Gastrocnemius medialis (tissue), 4 donors: ENCODE measurements at regions not wholly inside any gene's neighbourhood (a gene's known extent, or its start where the extent isn't known, plus 50 kb on each side); places are given as distances from the start of the nearest gene placed in this dataset.

Experiments
- ATAC-seq, 2 donors: fragments of 150-250 bp; one replicate each; pipeline ENCODE4 v1.9.1; 2016
- DNase-seq, 2 donors: peaks; one replicate each; pipeline ENCODE4 v3.0.0-alpha.2; 2019
- H3K27ac ChIP-seq, 4 donors: fragments of 200-600 bp; sonication (generic); 1 replicate in 1 of 4; 2 replicates in 3 of 4; pipeline ENCODE4 v1.5.1; 2016 to 2018; ENCODE audit warnings: mild to moderate bottlenecking in 2 of 4, moderate library complexity in 1 of 4
- H3K27me3 ChIP-seq, 3 donors: fragments of 200-600 bp; sonication (generic) in 2 of 3; 1 replicate in 1 of 3; 2 replicates in 2 of 3; pipeline versions ENCODE4 v1.5.1 to v1.6.0; 2016 to 2019; ENCODE audit warnings: mild to moderate bottlenecking in 1 of 3, moderate library complexity in 1 of 3
- H3K36me3 ChIP-seq, 2 donors: fragments of 200-600 bp; sonication (generic) in 1 of 2; one replicate each; pipeline ENCODE4 v1.5.1; 2017 to 2018
- H3K4me1 ChIP-seq, 2 donors: fragments of 200-600 bp; sonication (generic) in 1 of 2; one replicate each; pipeline ENCODE4 v1.5.1; 2016 to 2017; ENCODE audit warnings: mild to moderate bottlenecking in 2 of 2
- H3K4me3 ChIP-seq, 4 donors: fragments of 200-600 bp; sonication (generic) in 3 of 4; 1 replicate in 1 of 4; 2 replicates in 3 of 4; pipeline ENCODE4 v1.5.1; 2016 to 2019; ENCODE audit warnings: mild to moderate bottlenecking in 2 of 4
- H3K9me3 ChIP-seq, 3 donors: fragments of 200-600 bp; sonication (generic) in 2 of 3; 1 replicate in 1 of 3; 2 replicates in 2 of 3; pipeline ENCODE4 v1.5.1; 2016 to 2019
- CTCF ChIP-seq, 5 experiments: fragments of 450-650 bp in 3 of 5; fragments of 200-600 bp in 2 of 5; sonication (generic) in 2 of 5; IDR thresholded peaks in 4 of 5; conservative IDR thresholded peaks in 1 of 5; 1 replicate in 4 of 5; 2 replicates in 1 of 5; pipeline ENCODE4 v1.5.1; 2016 to 2019; ENCODE audit warnings: antibody characterized with exemption in 5 of 5, mild to moderate bottlenecking in 3 of 5, moderate library complexity in 3 of 5
- POLR2A ChIP-seq, 2 donors: fragments of 450-650 bp; IDR thresholded peaks; one replicate each; pipeline ENCODE4 v1.6.1; 2017; ENCODE audit warnings: antibody characterized with exemption in 2 of 2, mild to moderate bottlenecking in 2 of 2, moderate library complexity in 2 of 2
- in situ Hi-C, 4 donors: fragments of 200-750 bp; cut with MboI; loops; one replicate each; pipeline versions ENCODE4 v1.15.0 to v1.8.0; 2017; ENCODE audit warnings: low sequenced_read_pairs in 4 of 4
- intact Hi-C: fragments of 100-400 bp; cut with DNase I; formaldehyde crosslinking; loops from one replicate; pipeline ENCODE4 v1.15.1; 2023; ENCODE audit warnings: low total_unique reads

- Histone ChIP-seq H3K27ac (peak overlapping the region; percentile 39 to 68 (median 56)), H3K27me3 (no peaks in the 10 kb centered on the region), H3K4me3 (peak overlapping the region; percentile 36 to 44 (median 40)), H3K9me3 (no peaks in the 10 kb centered on the region), H3K36me3 (no peaks in the 10 kb centered on the region), H3K4me1 (peaks cover 7 to 8% of the 10 kb centered on the region in 2 donors)
- TF ChIP-seq CTCF (IDR thresholded peaks at IDR 0.05 in 4 of 5, conservative IDR thresholded peaks at IDR 0.05 in 1 of 5): no peak
- peak; percentile 20 to 53 for TF ChIP-seq POLR2A (IDR thresholded peaks at IDR 0.05)
- peak; percentile 45 to 68 for DNase-seq
- in situ Hi-C loops (no loop called here), intact Hi-C loops (loop anchor here (5.0 kb wide), 1 partner anchor 66 kb away; the partner anchor contains the start of gene EGLN3)
- ATAC-seq: peak; percentile 74 to 81
These were observed 67.8 kb upstream of the EGLN3 start for GRCh38 chr14:34018564-34019244.

- H3K9me3 ChIP-seq: no peaks in the 10 kb centered on the region
- H3K27me3 ChIP-seq: no peaks in the 10 kb centered on the region
- H3K4me1 ChIP-seq: peaks cover 7 to 8% of the 10 kb centered on the region in 2 donors
- in situ Hi-C loops: no loop called here
- no peak for DNase-seq
- intact Hi-C loops: loop anchor here (5.0 kb wide), 1 partner anchor 66 kb away; the partner anchor contains the start of gene EGLN3
- peak overlapping the region; percentile 37 to 68 (median 52) for H3K27ac ChIP-seq
- H3K4me3 ChIP-seq: peak overlapping the region; percentile 36 to 44 (median 40)
- no peaks in the 10 kb centered on the region for H3K36me3 ChIP-seq
- no peak for ATAC-seq
- no peak for TF ChIP-seq POLR2A (IDR thresholded peaks at IDR 0.05)
- TF ChIP-seq CTCF (IDR thresholded peaks at IDR 0.05 in 4 of 5, conservative IDR thresholded peaks at IDR 0.05 in 1 of 5): no peak
These were observed 67.3 kb upstream of the EGLN3 start for GRCh38 chr14:34018125-34018524.

GRCh38 chr14:34015383-34015782 is 64.5 kb upstream of the EGLN3 start:
- H3K27ac ChIP-seq: no peak overlapping the region
- H3K36me3 ChIP-seq: no peaks in the 10 kb centered on the region
- peaks cover 7 to 8% of the 10 kb centered on the region in 2 donors for H3K4me1 ChIP-seq
- no peak overlapping the region for H3K4me3 ChIP-seq
- no peaks in the 10 kb centered on the region for H3K9me3 ChIP-seq
- in situ Hi-C loops: no loop called here
- no peak for TF ChIP-seq POLR2A (IDR thresholded peaks at IDR 0.05)
- no peak for TF ChIP-seq CTCF (IDR thresholded peaks at IDR 0.05 in 4 of 5, conservative IDR thresholded peaks at IDR 0.05 in 1 of 5)
- no peak for ATAC-seq
- no peaks in the 10 kb centered on the region for H3K27me3 ChIP-seq
- intact Hi-C loops: loop anchor here (5.0 kb wide), 1 partner anchor 63 kb away; the partner anchor contains the start of gene EGLN3
- DNase-seq: no peak

- peaks cover 7 to 8% of the 10 kb centered on the region in 2 donors for H3K4me1 ChIP-seq
- H3K4me3 ChIP-seq: no peak overlapping the region
- in situ Hi-C loops: no loop called here
- DNase-seq: no peak
- no peaks in the 10 kb centered on the region for H3K9me3 ChIP-seq
- ATAC-seq: no peak
- intact Hi-C loops: loop anchor here (5.0 kb wide), 1 partner anchor 63 kb away; the partner anchor contains the start of gene EGLN3
- no peak overlapping the region for H3K27ac ChIP-seq
- H3K36me3 ChIP-seq: no peaks in the 10 kb centered on the region
- no peaks in the 10 kb centered on the region for H3K27me3 ChIP-seq
- TF ChIP-seq CTCF (IDR thresholded peaks at IDR 0.05 in 4 of 5, conservative IDR thresholded peaks at IDR 0.05 in 1 of 5) (no peak), POLR2A (IDR thresholded peaks at IDR 0.05) (no peak)
These were observed 64.1 kb upstream of the EGLN3 start for GRCh38 chr14:34014936-34015335.
